ENCODE measurements at regions not wholly inside any gene's neighbourhood (a gene's known extent, or its start where the extent isn't known, plus 50 kb on each side); places are given as distances from the start of the nearest gene placed in this dataset.

DNA sequence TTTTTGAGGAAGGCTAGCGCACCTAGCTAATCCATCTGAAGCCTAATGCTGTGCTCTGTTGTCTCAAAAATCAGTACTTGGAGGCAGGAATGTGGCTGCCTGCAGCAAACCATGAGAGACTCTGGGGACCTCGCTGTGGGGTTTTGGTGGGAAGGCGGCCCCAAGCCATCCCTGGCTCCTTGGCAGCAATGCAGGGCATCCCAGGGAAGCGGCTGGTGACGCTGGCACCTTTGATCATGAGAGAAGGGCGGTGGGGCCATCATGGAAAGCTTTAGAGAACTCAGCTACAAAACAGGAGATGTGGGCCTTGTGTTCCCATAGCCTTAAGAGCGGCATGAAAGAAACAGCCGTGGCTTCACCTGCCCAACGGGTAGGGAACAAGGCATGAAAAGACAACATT is 101.1 kb upstream of the SFSWAP start:
- Histone ChIP-seq H3K4me3 (no peak overlapping the region), H3K9me3 (replicated peaks) (no peaks in the 10 kb centered on the region), H3K4me1 (peaks cover 24% of the 10 kb centered on the region), H3K36me3 (no peaks in the 10 kb centered on the region), H3K27ac (peak overlapping the region; percentile 5; the same call in 1 of the 2 replicates), H3K27me3 (peaks cover 10% of the 10 kb centered on the region; the same call in 1 of the 2 replicates)
- DNase-seq: no peak

GRCh38 chr12:131610181-131610580 is 100.7 kb upstream of the SFSWAP start:
- H3K4me1 ChIP-seq: peaks cover 28% of the 10 kb centered on the region
- DNase-seq: no peak
- peaks cover 10% of the 10 kb centered on the region; the same call in 1 of the 2 replicates for H3K27me3 ChIP-seq
- no peak overlapping the region for H3K4me3 ChIP-seq
- no peak overlapping the region for H3K27ac ChIP-seq
- H3K36me3 ChIP-seq: no peaks in the 10 kb centered on the region
- no peaks in the 10 kb centered on the region for H3K9me3 ChIP-seq (replicated peaks)

GRCh38 chr12:131610891-131611290 is 100.0 kb upstream of the SFSWAP start:
- Histone ChIP-seq H3K27me3 (peaks cover 3% of the 10 kb centered on the region; the same call in 1 of the 2 replicates), H3K27ac (no peak overlapping the region), H3K4me3 (no peak overlapping the region), H3K4me1 (peaks cover 35% of the 10 kb centered on the region), H3K9me3 (replicated peaks) (no peaks in the 10 kb centered on the region), H3K36me3 (no peaks in the 10 kb centered on the region)
- no peak for DNase-seq

GRCh38 chr12:131611416-131612091 is 99.3 kb upstream of the SFSWAP start:
- no peaks in the 10 kb centered on the region for H3K9me3 ChIP-seq (replicated peaks)
- no peaks in the 10 kb centered on the region for H3K27me3 ChIP-seq
- H3K4me1 ChIP-seq: peaks cover 42% of the 10 kb centered on the region
- no peak overlapping the region for H3K4me3 ChIP-seq
- no peaks in the 10 kb centered on the region for H3K36me3 ChIP-seq
- H3K27ac ChIP-seq: no peak overlapping the region
- DNase-seq: no peak

GRCh38 chr12:131612092-131612755 is 98.7 kb upstream of the SFSWAP start:
- no peaks in the 10 kb centered on the region for H3K36me3 ChIP-seq
- no peak overlapping the region for H3K4me3 ChIP-seq
- H3K27me3 ChIP-seq: no peaks in the 10 kb centered on the region
- H3K27ac ChIP-seq: no peak overlapping the region
- peaks cover 44% of the 10 kb centered on the region for H3K4me1 ChIP-seq
- no peak for DNase-seq
- no peaks in the 10 kb centered on the region for H3K9me3 ChIP-seq (replicated peaks)

- Histone ChIP-seq H3K9me3 (replicated peaks) (no peaks in the 10 kb centered on the region), H3K4me1 (peaks cover 44% of the 10 kb centered on the region), H3K4me3 (no peak overlapping the region), H3K36me3 (no peaks in the 10 kb centered on the region), H3K27me3 (no peaks in the 10 kb centered on the region), H3K27ac (no peak overlapping the region)
- no peak for DNase-seq
Measured at GRCh38 chr12:131613186-131613585, 97.7 kb upstream of the SFSWAP start.

- Histone ChIP-seq H3K27me3 (no peaks in the 10 kb centered on the region), H3K4me1 (peaks cover 39% of the 10 kb centered on the region), H3K4me3 (no peak overlapping the region), H3K9me3 (replicated peaks) (no peaks in the 10 kb centered on the region), H3K27ac (no peak overlapping the region; the same call in 1 of the 2 replicates), H3K36me3 (no peaks in the 10 kb centered on the region)
- no peak for DNase-seq
Measured at GRCh38 chr12:131613678-131614077, 97.2 kb upstream of the SFSWAP start.

DNA sequence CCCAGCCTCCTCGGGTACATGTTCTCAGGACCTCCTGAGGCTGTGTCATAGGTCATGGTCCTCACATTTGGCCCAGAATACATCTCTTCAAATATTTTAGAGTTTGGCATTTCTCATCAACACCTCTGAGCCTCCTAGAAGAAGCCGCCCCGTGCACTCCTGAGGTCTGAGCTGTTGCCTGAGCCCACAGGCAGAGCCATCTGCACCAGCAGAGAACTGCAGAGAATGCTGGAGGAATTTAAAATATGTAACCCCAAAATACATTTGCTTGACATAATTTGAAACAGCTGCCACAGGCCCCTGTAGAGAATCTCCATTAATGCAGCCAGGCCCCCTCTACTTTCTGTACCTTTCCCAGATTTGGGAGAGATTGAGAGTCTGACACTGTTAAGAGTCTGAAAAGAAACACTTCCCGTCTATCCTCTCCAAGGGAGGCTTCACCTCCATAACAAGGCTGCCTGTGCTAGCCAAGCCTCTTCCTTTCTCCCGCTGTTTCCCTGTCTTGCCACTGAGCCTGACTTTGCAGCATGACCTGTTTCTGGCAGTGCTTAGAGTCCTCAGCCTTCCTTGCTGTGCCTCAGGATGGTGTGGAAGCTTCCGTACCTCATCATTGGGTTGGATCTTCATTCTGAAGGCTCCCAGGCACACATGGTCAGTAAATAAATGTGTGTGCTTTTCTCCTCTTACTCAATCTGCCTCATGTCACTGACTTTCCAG is 95.4 kb upstream of the SFSWAP start:
- Histone ChIP-seq H3K4me1 (peaks cover 34% of the 10 kb centered on the region), H3K9me3 (replicated peaks) (no peaks in the 10 kb centered on the region), H3K27ac (peak overlapping the region; percentile 90), H3K4me3 (peak overlapping the region; percentile 6; the same call in 1 of the 2 replicates), H3K27me3 (no peaks in the 10 kb centered on the region), H3K36me3 (no peaks in the 10 kb centered on the region)
- DNase-seq: peak; percentile 56 to 72

DNA sequence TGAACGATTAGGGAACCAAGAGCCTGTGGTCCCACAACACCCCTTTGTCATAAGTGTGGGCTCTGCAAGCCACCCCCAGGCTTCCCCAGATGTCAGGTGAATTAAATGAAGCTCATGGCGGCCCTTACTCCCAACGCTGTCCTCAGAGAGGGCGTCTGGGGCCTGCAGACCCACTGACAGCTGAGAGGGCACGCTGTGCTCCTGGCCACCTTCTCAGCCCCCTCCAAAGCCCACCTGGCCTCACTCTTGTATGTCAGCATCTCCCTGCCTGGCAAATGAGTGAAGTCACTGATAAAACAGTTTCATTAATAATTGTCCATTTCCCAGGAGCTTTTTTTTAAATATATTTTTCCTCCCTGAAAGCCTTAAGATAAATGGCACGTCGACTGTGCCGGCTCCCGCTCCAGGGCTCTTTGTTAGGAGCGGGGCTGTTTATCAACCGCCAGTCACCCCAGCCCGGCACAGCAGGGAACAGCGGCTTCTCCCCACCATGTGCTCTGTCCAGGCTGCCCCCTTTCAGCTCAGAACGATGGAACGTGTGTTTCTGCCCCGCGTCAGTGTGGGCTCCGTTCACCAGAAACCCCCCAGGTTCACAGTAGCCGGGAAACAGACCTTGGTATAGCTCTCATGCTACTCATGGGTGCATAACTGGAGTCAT is 94.7 kb upstream of the SFSWAP start:
- no peaks in the 10 kb centered on the region for H3K36me3 ChIP-seq
- H3K9me3 ChIP-seq (replicated peaks): no peaks in the 10 kb centered on the region
- no peak overlapping the region for H3K4me3 ChIP-seq
- DNase-seq: no peak
- H3K27ac ChIP-seq: peak overlapping the region; percentile 90
- peaks cover 39% of the 10 kb centered on the region for H3K4me1 ChIP-seq
- no peaks in the 10 kb centered on the region for H3K27me3 ChIP-seq

DNA sequence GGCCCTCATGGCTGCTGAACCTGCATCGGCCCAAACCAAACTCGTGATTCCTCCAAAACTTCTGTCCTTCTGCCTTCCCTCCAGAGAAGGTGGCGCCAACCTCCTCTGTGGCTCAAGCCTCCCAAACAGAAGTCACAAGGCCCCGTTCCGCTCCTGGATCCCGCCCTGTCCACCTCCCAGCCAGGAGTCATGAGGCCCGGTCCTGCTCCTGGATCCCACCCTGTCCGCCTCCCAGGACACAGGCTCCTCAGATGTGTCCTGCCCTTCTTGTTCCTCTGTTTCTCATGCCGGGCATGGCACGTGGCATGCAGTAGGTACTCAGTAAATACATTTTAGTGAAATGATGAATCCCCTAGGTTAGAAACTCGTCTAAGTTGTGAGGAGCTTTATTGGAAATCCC is 94.2 kb upstream of the SFSWAP start:
- Histone ChIP-seq H3K36me3 (no peaks in the 10 kb centered on the region), H3K27me3 (no peaks in the 10 kb centered on the region), H3K9me3 (replicated peaks) (no peaks in the 10 kb centered on the region), H3K27ac (no peak overlapping the region; the same call in 1 of the 2 replicates), H3K4me1 (peaks cover 39% of the 10 kb centered on the region), H3K4me3 (no peak overlapping the region)
- no peak for DNase-seq

GRCh38 chr12:131617179-131617578 is 93.7 kb upstream of the SFSWAP start:
- Histone ChIP-seq H3K9me3 (replicated peaks) (no peaks in the 10 kb centered on the region), H3K4me3 (no peak overlapping the region), H3K27ac (no peak overlapping the region), H3K36me3 (no peaks in the 10 kb centered on the region), H3K4me1 (peaks cover 39% of the 10 kb centered on the region), H3K27me3 (no peaks in the 10 kb centered on the region)
- no peak for DNase-seq

DNA sequence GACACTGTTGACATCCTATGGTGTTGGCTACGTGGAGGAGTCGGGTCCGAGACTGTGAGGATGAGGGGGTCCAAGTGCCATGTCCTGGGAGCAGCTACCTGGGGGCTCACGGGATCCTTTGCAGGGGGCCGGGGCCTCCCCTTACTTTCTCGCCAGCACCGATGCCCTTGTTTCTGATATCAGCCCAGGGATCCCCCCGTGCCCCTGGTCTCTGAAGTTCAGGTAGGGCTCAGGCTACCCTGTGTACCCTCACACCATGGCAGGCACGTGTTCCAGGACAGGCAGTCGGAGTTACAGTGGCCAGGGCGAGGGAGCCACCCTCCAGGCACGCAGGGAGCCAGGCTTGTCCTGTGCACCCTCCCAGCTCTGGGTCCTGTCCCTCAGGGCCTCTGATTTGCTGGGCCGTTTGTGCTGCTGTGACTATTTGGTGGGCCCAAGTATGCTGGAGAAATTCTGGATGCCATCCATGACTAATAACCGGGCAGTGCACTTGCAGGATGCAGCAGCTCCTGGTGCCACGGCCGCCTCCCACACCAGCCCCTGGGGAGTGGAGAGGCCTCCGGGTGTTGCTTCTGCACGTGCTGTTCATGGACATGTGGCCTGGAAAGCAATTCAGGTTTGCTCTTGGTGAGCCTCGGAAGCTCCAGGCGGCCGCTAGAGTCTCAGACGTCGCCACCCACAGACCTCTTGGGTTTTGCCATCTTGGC is 93.1 kb upstream of the SFSWAP start:
- H3K36me3 ChIP-seq: no peaks in the 10 kb centered on the region
- no peaks in the 10 kb centered on the region for H3K9me3 ChIP-seq (replicated peaks)
- no peak overlapping the region for H3K27ac ChIP-seq
- DNase-seq: no peak
- no peaks in the 10 kb centered on the region for H3K27me3 ChIP-seq
- peaks cover 39% of the 10 kb centered on the region for H3K4me1 ChIP-seq
- H3K4me3 ChIP-seq: no peak overlapping the region

GRCh38 chr12:131618303-131618658 is 92.6 kb upstream of the SFSWAP start:
- H3K27ac ChIP-seq: no peak overlapping the region
- no peaks in the 10 kb centered on the region for H3K27me3 ChIP-seq
- H3K4me3 ChIP-seq: no peak overlapping the region
- H3K4me1 ChIP-seq: peaks cover 39% of the 10 kb centered on the region
- peak in 1 of 2 experiments; percentile 41 for DNase-seq
- no peaks in the 10 kb centered on the region for H3K9me3 ChIP-seq (replicated peaks)
- no peaks in the 10 kb centered on the region for H3K36me3 ChIP-seq

DNA sequence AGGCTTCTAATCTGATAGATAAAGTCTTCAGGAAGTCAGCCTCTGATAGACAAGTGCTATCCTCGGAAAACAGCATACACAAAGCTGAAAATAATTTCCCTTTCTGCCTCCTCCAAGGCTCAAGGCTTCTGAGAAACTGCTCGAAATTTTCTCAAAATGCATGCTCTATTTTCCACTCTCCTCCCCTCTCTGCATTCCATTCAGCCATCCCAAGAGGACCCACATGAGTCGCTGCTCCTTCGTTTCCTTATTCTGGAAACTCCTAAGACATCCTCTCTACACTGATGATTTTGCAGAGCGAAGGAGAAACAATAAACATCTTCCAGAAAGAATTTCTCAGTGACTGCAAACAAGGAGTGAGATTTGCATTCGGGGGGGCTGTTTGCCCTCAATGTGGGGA is 92.2 kb upstream of the SFSWAP start:
- no peaks in the 10 kb centered on the region for H3K27me3 ChIP-seq
- H3K4me1 ChIP-seq: peaks cover 43% of the 10 kb centered on the region
- no peak for DNase-seq
- no peaks in the 10 kb centered on the region for H3K9me3 ChIP-seq (replicated peaks)
- H3K27ac ChIP-seq: no peak overlapping the region
- no peak overlapping the region for H3K4me3 ChIP-seq
- no peaks in the 10 kb centered on the region for H3K36me3 ChIP-seq
